Esophagus mucosa (tissue), 1 donor: ENCODE measurements at regions not wholly inside any gene's neighbourhood (a gene's known extent, or its start where the extent isn't known, plus 50 kb on each side); places are given as distances from the start of the nearest gene placed in this dataset.
A peak's percentile ranks its signal among the peaks of the same experiment; 100 is the strongest.
"Not testable (repeated sequence)": the region's sequence is repeated elsewhere in the genome, so short reads cannot be mapped to it uniquely, and the experiment has no call there.

Source experiments
- ATAC-seq: fragments of 200-7000 bp; cut with Tn5 transposase; one replicate; pipeline ENCODE4 v1.9.1; 2020
- donor health status: DM: yes; HTN: yes; CAD: no.

DNA sequence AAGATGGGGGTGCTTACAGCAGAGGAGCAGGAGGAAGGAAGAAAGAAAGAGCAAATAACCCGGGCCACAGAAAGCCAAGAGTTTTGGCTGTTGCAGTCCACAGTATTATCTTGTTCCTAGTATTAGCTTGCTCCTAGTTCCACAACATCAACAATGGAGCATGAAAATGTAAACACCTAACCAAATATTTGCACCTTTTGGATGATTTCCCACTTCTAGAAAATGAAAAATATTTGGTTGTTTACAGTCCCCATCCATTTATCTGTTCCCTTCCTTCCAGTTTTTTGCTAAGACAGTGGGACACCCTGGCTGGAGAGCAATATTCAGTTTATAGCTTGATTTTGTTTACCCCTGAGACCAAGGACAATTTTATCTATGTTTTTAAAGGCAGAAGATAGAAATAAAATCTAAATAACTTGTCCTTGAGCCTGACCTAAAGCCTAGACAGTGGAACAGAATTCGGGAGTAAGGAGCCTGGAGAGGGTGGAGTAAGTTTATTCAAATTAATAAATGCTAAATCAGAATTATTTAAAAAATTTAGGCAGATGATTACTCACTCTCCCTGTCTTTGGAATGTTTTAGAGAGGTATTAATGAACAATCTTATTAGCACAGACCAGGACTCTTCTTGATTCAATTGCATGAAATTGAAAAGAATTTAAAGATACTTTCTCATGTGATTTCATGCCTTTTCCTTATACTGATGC lies 51.6 kb downstream of the RESF1 start:
- ATAC-seq, result no peak

DNA sequence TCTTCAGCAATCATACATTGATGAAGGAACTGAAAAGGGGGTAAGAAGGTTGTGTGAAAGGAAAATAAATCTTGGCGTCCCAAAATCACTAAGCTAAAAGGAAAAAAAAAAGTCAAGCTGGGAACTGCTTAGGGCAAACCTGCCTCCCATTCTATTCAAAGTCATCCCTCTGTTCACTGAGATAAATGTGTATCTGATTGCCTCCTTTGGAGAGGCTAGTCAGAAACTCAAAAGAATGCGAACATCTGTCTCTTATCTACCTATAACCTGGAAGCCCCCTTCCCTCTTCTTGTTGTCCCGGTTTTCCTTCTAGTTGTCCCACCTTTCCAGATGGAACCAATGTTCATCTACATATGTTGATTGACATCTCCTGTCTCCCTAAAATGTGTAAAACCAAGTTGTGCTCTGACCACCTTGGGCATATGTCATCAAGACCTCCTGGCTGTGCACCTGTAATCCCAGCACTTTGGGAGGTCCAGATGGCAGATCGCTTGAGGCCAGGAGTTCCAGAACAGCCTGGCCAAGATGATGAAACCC lies 53.1 kb downstream of the RESF1 start:
- no peak for ATAC-seq

DNA sequence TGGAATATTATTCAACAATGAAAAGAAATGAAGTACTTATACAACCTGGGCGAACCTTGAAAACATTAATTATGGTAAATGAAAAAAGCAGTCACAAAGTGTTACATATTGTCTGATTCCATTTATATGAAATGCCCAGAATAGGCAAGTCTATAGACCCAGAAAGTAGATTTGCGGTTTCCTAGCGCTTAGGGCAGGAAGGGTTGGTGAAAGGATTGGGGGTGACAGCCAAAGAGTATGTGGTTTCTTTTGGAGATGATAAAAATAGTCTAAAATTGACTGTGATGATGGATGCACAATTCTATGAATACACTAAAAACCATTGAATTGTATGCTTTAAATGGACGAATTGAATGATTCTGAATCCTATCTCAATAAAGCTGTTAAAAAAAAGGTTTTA lies 55.8 kb downstream of the RESF1 start:
- ATAC-seq, result no peak

DNA sequence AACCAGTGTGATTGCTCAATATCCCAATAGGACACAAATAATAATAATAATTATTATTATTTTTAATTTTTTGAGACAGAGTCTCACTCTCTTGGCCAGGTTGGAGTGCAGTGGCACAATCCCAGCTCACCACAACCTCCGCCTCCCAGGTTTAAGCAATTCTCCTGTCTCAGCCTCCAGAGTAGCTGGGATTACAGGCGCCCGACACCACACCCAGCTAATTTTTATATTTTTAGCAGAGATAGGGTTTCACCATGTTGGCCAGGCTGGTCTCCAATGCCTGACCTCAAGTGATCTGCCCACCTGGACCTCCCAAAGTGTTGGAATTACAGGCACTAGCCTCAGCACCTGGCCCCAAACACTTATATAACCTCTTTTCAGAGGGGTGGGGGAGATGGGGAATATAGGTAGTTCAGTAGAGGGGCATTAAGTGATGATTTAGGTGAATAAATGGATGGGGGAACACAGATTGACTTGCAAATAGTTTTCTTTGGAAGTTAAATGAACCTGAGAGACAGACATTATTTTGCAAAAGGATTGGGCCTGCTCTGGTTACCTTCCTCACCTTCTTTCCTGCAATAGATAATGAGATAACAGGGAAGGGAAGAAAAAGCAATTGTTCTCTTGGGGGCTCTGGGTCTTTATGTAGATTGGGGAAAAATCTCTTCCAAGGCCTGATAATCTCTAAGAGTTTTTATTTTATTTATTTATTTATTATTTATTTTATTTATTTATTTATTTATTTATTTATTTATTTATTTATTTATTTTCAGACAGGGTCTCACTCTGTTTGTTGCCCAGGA lies 57.7 kb downstream of the RESF1 start:
- ATAC-seq, result no peak

DNA sequence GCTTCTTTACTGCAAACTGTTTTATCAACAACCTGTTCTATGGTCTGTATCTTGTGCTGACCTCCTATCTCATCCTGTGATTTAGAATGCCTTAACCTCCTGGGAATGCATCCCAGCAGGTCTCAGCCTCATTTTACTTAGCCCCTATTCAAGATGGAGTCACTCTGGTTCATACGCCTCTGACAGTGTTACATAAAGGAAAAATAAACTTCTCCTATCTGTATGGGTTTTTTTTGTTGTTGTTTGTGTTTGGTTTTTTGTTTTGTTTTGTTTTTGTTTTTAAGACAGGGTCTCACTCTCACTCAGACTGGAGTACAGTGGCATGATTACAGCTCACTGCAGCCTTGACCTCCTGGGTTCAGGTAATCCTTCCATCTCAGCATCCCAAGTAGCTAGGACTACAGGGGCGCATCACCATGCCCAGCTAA lies 62.1 kb downstream of the RESF1 start:
- ATAC-seq, result no peak

DNA sequence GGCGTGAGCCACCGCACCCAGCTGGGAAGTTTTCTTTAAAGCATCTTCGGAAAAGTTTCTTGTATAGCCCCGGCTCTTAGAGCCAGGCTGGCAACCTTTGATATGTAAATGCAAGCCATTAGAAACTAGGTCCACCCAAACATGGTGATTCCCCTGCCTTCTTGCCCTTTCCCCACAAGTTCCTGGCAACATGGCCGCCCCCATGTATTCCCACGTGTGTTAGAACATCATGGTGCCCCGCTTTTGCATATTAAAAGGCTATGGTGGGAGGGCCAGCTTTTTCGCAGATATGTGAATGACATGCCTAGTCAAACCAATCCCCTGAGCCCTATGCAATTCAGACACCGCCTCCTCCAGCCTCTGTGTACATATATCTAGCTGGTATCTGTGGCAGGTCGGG lies 63.2 kb downstream of the RESF1 start:
- ATAC-seq, result not testable (repeated sequence)

DNA sequence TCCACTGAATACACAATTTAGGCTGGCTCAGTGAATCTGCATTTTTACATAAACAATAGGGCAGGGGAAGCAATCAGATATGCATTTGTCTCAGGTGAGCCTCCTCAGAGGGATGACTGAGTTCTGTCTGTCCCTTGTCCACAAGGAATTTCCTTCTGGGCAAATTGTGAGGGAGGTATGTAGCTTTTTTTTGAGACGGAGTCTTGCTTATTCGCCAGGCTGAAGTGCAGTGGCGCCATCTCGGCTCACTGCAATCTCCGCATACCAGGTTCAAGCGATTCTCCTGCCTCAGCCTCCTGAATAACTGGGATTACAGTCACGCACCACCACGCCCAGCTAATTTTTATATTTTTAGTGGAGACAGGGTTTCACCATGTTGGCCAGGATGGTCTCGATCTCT lies 64.6 kb downstream of the RESF1 start:
- not testable (repeated sequence) for ATAC-seq

DNA sequence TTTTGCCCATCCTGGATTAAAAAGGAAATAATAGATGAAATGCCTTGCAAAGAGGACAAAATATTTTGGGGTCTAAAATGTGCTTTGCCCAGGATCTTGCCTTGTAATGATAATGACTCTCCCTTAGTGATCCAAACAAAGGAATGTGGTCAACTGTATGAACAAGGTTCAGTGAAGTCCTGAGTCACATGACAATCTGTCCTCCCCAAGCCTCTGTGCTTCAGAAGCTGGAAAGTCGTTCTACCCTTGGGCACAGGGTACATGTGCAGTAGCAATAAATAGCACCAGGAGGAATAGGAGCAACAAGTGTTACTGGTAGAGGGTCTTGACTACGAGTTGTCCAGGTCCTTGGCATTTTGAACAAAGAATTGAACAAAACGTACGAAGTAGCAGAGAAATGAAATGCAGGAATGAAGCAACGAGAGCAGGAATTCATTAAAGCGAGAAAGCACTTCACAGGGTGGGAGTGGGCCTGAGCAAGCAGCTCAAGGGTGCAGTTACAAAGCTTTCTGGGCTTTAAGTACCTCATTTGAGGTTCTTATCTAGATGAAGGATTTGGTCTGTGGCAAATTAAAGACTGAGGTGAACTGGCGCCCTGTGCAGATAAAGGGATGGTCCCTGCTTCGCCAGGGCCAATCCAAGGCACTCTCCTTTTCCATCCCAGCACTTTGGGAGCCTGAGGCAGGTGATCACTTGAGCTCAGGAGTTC lies 65.8 kb downstream of the RESF1 start:
- ATAC-seq, result no peak

DNA sequence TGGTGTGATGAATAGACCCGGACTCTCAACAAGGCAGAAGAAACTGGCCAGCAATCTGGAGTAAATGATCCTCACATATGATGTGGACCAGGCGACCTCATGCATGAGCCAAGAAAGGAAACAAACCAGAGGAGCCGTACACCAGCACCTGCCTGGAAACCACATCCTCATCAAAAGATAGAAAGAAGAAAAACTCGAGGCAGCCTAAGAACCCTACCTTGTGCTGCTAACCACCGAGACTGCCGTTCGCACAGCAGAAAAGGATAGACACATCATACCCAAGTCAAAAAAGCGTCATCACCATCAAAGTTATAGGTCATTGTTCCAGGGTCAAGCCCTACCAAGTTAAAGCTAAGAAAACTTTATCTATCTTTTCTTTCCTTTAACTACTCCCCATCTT lies 66.7 kb downstream of the RESF1 start:
- ATAC-seq, result no peak

DNA sequence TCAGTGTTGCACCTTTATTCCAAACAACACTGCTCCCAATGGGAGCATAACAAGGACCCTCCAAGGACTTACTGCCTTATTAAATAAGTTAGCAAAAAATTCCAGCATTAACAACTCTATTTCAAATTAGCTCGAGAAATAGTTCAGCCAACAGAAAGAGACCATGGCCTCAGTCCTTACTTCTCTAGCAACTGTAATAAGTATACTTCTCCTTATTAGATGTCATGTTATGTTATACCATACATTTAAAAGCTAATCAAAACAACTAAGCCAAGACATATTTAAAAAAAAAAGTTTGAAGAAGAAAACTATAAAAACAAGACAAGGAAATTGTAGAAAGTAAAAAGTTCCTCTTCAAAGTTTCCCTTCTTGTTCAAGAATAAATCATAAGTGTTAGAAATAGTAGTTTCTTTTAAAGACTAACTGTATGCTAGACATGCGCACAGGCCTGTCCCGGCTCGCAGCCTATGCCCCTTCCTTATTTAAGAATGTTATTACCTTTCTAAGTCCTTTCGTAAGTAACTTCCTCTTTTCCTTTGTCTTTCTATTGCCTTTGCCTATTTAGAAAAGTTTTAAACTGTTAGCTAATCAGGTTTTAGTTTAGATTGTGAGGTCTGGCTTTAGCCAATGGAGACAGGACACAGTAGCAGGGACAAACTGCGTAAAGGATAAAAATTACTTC lies 68.6 kb downstream of the RESF1 start:
- no peak for ATAC-seq

DNA sequence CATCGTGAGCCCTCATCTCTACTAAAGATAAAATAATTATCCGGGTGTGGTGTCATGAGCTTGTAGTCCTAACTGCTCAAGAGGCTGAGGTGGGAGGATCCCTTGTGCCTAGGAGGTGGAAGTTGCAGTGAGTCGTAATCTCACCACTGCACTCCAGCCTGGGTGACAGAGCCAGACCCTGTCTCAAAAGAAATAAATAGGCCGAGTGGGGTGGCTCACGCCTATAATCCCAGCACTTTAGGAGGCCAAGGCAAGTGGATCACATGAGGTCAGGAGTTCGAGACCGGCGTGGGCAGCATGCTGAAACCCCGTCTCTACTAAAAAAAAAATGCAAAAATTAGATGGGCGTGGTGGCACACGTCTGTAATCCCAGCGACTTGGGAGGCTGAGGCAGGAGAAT lies 70.9 kb downstream of the RESF1 start:
- no peak for ATAC-seq

DNA sequence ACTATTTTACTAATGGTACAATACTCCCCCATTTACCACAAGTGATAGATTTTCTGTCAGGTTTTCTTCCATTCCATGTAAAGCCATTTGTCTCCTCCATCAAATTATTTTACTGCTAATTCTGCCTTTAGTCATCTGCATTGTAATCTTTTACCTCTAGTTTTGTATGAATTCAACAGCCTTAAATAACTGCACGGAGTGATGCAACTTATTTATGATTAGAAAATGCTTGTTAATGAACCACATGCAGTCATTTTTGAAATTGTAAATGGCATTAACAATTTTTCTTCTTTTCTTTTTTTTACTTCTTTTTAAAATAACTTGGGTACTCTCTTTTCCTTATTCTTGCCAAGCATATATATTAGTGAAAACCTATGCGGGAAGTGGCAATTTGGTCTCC lies 71.5 kb downstream of the RESF1 start:
- no peak for ATAC-seq

DNA sequence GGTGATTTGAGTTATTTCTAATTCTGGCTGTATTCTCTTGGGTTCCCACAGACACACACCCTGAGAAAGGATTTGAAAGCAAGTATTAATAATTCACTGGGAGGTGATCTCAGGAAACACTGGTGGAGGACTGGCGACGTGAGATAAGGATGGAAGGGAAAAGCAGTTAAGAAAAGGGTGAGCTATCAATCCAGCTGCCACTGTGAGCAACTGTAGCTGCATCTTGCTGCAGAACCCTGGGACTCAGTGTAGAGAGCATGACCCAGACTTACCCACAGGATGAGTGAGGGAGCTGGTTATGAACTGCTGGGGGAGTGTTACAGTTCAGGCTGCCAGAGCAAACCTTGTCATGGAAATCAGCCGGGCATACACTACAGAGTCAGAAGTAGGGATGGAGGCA lies 71.9 kb downstream of the RESF1 start:
- ATAC-seq, result no peak

DNA sequence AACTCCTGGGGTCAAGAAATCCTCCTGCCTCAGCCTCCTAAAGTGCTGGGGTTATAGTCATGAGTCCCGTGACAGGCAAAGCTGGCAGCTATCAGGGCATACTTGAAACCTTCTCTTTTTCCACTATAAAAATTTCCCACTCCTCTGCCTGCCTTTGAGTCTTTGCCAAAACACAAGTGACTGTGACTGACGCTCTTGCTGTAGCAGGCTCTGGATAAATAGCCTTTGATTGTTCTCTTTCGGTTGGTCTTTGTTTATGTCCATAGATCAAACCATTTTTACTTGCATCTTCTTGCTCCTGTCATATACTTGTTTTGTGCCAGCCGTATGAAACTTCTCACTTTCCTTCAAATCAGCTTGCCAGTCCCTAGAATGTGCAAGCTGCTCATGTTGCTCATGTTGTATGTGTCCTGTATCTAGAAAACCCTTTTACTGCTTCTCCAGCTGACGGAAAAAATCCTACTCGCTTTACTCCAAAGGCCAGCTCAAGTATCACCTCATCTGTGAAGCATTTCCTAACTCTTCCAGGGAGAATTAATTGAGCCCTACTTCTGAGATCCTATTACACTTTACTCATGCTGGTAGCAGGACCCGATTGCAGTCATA lies 73.1 kb downstream of the RESF1 start:
- no peak for ATAC-seq

DNA sequence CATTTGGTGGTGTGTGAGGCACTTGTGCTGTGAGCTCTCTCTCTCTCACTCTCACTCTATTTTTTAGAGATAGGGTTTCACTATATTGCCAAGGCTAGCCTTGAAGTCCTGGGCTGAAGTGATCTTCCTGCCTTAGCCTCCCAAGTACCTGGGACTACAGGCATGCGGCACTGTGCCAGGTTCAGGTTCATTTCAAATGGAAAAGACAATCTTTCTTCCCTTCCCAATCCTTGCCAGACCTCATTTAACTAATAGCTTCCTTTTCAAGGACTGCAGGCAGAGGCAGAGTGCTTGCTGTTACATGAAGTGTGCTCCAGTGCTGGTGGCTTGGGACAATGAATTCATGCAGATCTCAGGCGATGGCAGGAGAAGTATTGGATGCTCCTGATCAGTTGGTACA lies 73.2 kb upstream of the BICD1 start:
- no peak for ATAC-seq

DNA sequence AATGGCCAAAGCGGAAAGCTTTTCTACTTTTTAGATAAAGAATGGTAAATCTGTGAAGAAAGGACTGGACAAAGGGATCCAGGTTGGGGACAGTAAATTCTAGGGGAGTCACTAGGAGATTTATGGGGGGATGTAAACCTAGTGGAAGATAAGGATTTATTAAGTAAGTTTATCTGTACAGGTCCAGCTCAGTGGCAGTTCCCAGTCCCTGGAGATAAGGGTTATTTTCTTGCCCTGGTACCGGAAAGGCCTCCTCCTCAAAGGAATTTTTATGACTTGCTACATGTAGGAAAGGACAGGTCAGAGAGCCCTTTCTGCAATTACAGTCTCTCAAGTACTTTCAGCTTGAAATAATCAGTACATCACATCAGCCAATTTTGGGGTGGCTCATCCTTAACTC lies 72.6 kb upstream of the BICD1 start:
- no peak for ATAC-seq

DNA sequence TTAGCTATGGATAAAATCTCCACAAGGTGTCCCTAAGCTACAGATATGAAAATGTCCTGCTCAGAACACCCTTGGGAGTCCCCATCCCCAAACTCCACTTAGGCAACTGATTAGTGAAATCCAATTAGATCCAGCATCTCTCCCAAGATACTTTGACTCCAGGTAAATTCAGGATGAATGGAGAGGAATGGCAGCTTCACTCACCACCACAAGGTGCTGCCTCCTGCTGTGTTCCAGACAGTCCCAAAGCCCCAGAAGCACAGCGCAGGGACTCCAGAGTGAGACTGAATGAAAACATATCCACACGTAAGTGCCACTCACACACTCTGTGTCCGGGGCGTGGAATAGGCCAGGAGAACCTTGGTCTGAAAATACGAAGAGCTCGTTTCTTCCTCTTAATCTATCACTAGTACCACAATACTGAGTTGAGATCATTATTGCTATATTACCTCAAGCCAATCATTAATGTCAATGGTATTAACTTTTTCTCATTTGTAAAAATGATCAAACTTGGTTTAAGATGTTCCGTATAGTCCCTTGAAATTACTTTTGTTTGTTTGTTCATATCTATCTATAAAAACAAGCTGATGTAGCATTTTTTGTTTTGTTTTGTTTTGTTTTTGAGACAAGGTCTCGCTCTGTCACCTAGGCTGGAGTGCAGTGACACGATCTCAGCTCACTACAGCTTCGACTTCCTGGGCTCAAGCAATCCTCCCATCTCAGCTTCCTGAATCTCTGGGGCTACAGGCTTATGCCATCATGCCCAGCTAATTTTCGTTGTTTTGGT lies 70.0 kb upstream of the BICD1 start:
- no peak for ATAC-seq

DNA sequence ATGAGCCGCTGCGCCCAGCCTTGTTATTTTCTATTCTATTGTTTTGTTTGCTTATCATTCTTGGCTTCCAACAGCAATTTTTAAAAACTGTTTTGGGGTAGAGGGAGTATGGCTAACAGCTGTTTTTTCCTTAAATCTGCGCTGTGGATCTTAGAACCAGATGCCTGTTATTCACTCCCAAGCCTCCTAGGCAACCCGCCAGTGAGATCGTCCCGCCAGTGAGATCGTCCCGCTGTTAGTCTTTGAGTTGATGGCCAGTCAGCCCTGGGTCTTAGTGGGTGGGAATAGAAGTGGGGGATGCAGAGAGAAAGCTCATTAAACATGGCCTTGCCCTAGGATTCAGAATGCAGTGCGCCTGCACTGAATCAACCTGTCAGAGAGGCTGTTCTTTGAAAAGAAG lies 67.3 kb upstream of the BICD1 start:
- ATAC-seq, result no peak

DNA sequence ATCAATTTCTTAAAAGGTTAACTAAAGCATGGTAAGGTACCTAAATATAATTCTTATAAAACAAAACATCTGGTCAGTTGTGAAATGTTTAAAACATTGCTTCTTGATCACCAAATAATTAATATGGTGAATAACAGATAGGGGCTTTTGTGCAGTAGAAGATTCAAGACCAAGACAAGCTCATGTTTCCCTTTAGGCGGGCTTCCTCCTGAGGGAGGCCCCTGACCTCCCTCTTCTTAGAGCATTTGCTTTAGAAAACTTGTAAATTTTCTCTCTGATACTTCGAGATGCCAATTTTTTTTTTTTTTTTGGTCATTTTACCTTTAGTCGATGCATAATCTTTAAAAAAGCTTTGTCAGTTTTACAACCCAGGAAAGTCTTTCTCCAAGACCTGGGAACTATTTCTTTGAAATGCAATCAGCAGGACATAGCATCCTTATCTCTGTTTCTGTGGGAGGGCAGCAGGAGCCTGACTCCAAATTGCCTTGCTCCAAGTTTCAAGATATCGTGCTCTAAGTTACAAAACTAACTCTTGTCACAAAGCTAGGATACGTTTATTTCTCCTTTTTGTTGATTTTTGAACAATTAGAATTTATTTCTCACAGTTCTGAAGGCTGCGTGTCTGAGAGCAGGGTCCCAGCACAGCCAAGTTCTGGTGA lies 66.6 kb upstream of the BICD1 start:
- ATAC-seq, result no peak

DNA sequence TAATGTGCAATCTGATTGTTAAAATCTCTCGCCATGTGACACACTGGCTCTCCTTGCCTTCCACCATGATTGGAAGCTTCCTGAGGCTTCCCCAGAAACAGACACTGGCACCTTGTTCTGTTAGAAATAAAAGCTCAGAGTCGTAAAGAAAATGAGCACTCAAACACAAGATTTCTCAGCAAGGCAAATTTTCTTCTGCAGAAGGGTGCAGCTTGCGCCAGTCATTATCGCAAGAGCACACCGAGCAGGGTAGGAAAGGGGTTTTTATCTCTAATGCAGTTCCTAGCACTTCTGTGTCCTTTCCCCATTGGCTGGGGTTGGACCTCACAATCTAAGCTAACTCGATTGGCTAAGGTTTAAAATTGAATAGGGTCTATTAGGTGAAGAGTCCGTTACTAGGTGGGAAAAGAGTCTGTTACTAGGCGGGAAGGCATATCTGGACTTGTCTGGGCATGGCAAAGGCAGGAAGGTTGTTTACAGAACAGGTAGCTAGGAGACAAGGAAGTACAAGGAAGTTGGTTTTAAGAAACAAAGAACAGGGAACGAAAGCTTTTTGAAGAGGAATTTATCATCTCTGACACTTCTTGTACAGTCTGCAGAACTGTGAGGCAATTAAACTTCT lies 62.6 kb upstream of the BICD1 start:
- ATAC-seq, result peak; percentile 23
